ENCODE measurements at regions not wholly inside any gene's neighbourhood (a gene's known extent, or its start where the extent isn't known, plus 50 kb on each side); places are given as distances from the start of the nearest gene placed in this dataset.

DNA sequence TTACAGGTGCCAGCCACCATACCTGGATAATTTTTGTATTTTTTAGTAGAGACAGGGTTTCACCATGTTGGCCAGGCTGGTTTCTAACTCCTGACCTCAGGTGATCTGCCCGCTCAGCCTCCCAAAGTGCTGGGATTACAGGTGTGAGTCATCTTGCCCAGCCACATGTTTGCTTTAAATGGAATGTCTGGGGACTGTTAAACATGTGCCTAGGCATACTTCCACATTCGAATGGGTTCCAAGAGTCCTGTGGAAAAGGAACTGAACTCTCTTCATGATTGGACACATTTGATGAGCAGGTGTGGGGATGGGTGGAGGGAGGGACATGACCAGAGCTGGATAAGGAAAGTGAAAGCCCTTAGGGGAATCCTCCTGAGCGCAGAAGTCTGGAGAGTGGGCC, 58.4 kb upstream of the GREB1L start:
- Histone ChIP-seq H2AFZ (no peak overlapping the region), H3K4me2 (ENCODE audit: low read length) (no peak overlapping the region), H3K79me2 (no peaks in the 10 kb centered on the region), H3K36me3 (ENCODE audit: control insufficient read depth, insufficient read depth, low read length) (no peaks in the 10 kb centered on the region), H3K4me3 (ENCODE audit: low read depth, low read length) (no peak overlapping the region), H3K27ac (no peak overlapping the region), H3K4me1 (no peaks in the 10 kb centered on the region), H3K27me3 (ENCODE audit: control insufficient read depth, insufficient read depth, low read length) (no peaks in the 10 kb centered on the region), H3K9ac (no peak overlapping the region), H3K9me3 (ENCODE audit: control insufficient read depth, low read length) (no peaks in the 10 kb centered on the region)
- TF ChIP-seq, protein P1, sequence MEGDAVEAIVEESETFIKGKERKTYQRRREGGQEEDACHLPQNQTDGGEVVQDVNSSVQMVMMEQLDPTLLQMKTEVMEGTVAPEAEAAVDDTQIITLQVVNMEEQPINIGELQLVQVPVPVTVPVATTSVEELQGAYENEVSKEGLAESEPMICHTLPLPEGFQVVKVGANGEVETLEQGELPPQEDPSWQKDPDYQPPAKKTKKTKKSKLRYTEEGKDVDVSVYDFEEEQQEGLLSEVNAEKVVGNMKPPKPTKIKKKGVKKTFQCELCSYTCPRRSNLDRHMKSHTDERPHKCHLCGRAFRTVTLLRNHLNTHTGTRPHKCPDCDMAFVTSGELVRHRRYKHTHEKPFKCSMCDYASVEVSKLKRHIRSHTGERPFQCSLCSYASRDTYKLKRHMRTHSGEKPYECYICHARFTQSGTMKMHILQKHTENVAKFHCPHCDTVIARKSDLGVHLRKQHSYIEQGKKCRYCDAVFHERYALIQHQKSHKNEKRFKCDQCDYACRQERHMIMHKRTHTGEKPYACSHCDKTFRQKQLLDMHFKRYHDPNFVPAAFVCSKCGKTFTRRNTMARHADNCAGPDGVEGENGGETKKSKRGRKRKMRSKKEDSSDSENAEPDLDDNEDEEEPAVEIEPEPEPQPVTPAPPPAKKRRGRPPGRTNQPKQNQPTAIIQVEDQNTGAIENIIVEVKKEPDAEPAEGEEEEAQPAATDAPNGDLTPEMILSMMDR (IDR thresholded peaks at IDR 0.05), result no peak

DNA sequence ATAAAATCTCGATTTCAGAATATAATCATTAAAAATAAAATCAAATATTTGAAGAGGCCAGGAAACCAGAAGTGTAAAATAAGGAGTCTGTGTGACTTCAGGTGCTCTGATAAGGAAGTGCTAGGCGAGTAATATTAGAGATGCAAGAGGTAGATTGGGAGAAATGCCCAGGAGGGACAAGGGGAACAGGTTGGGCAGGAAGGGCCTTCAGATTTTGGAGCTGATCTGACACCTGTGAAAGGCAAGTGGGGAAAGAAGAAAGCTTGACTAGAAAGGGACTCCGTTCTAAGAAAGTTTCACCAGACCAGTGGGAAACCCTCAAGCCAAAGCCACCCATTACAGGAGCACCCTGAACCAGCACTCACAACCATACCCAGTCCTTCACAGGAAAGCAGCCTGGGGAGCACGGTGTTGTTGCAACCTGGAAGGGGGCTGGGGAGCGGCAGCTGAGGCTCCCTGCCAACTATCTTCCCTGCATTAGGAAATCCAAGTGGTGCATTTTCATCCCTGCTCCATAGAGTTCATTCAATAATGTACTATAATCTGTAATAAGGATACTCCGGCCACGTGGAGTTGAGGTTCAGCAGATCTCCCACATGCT, 57.5 kb upstream of the GREB1L start:
- Histone ChIP-seq H2AFZ (no peak overlapping the region), H3K9ac (no peak overlapping the region), H3K79me2 (no peaks in the 10 kb centered on the region), H3K27ac (no peak overlapping the region), H3K27me3 (ENCODE audit: control insufficient read depth, insufficient read depth, low read length) (no peaks in the 10 kb centered on the region), H3K36me3 (ENCODE audit: control insufficient read depth, insufficient read depth, low read length) (no peaks in the 10 kb centered on the region), H3K4me1 (no peaks in the 10 kb centered on the region), H3K4me2 (ENCODE audit: low read length) (no peak overlapping the region), H3K9me3 (ENCODE audit: control insufficient read depth, low read length) (no peaks in the 10 kb centered on the region), H3K4me3 (ENCODE audit: low read depth, low read length) (no peak overlapping the region)
- TF ChIP-seq, protein P1 (IDR thresholded peaks at IDR 0.05), result no peak

DNA sequence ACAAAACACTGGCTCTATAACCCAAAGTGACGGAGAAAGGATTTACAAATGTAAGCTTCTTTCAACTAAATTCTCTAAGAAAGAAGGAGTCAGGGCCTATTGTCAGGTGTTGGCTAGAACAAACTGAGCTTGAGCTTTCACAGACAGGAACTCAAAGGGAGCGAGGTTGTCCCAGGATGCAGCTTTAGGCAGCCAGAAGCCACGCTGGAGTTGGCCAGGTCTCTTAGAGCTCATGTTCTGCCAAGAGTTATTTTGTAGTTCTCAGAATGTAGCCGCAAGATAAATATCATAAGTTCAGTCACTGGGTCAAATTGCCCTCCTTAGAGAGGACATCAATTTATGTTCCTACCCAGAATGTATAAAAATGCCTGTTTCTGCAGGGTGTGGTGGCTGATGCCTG, 54.1 kb upstream of the GREB1L start:
- Histone ChIP-seq H3K4me2 (ENCODE audit: low read length) (no peak overlapping the region), H3K27ac (no peak overlapping the region), H3K79me2 (no peaks in the 10 kb centered on the region), H2AFZ (no peak overlapping the region), H3K9me3 (ENCODE audit: control insufficient read depth, low read length) (no peaks in the 10 kb centered on the region), H3K36me3 (ENCODE audit: control insufficient read depth, insufficient read depth, low read length) (no peaks in the 10 kb centered on the region), H3K27me3 (ENCODE audit: control insufficient read depth, insufficient read depth, low read length) (no peaks in the 10 kb centered on the region), H3K4me1 (no peaks in the 10 kb centered on the region), H3K9ac (no peak overlapping the region), H3K4me3 (ENCODE audit: low read depth, low read length) (no peak overlapping the region)
- TF ChIP-seq, protein P1 (IDR thresholded peaks at IDR 0.05), result no peak

DNA sequence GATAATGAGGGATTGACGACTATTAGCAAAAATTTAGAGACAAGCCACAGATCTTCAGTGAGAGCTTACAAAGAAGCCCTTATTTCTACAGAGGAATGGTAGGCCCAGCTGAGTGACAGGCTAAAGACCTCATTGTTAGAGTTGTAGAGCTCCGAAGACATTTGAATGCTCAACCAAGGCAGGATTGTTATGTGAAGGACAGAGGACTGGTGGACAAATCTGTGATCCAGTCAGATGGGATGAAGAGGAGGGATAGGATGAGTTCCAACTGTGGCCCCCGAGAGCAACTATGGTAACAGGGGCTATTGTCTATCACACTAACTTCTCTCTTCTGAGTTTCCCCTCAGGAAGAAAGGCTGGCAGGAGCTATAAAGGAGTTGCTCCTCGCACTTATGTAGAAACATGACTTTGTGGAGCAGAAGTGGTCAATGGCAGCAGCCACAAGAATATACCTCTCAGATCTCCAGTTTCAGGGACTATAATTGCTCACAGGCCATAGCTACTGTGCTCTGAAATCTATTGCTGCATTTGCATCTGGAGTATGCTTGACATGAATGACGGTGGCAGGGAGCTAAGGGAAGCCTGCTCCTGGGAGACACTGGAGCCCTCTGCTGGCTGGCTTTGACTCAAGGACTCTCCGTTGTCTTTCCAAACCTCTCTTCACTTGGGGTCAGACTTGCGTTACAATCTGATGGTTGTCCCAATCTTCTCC, 50.3 kb upstream of the GREB1L start:
- no peaks in the 10 kb centered on the region for H3K27me3 ChIP-seq (ENCODE audit: control insufficient read depth, insufficient read depth, low read length)
- no peaks in the 10 kb centered on the region for H3K9me3 ChIP-seq (ENCODE audit: control insufficient read depth, low read length)
- no peak overlapping the region for H3K4me3 ChIP-seq (ENCODE audit: low read depth, low read length)
- no peak overlapping the region for H3K4me2 ChIP-seq (ENCODE audit: low read length)
- no peak overlapping the region for H3K27ac ChIP-seq
- TF ChIP-seq, protein P1 (IDR thresholded peaks at IDR 0.05), result peak; percentile 42
- H3K9ac ChIP-seq, result no peak overlapping the region
- H2AFZ ChIP-seq, result no peak overlapping the region
- H3K36me3 ChIP-seq (ENCODE audit: control insufficient read depth, insufficient read depth, low read length), result no peaks in the 10 kb centered on the region
- H3K79me2 ChIP-seq, result no peaks in the 10 kb centered on the region
- H3K4me1 ChIP-seq, result no peaks in the 10 kb centered on the region
